GM18507 (cell line): ENCODE measurements at regions not wholly inside any gene's neighbourhood (a gene's known extent, or its start where the extent isn't known, plus 50 kb on each side); places are given as distances from the start of the nearest gene placed in this dataset.
A peak's percentile ranks its signal among the peaks of the same experiment; 100 is the strongest.
"Not testable (repeated sequence)": the region's sequence is repeated elsewhere in the genome, so short reads cannot be mapped to it uniquely, and the experiment has no call there.

Source experiments
- DNase-seq: peaks from one replicate; pipeline ENCODE4 v3.0.0; 2011; ENCODE audit warnings: low read depth; ENCODE audit not compliant: insufficient read length; ENCODE audit errors: extremely low spot score
- FAIRE-seq: peaks from 2 replicates; lab custom pipeline; 2011; peaks lifted over from hg19 to GRCh38; lab: Jason Lieb, UNC

DNA sequence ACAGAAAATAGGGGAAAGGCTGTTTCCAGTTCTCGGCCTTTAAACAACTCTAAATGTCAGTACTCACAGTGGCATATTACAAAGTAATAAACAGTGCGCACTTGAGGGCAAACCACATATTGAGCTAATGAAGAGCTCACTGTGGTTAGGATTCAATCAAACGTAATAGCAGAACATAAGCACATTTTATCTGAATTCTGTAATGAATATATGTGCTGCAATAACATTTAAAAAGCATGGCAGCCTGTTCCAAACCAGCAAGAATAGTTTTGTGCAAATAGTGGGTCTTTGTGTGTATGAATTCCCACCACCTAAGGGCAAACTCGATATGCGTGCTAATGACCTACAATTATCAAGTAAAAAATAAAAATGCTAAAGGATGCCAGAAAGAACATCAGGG is 163.0 kb downstream of the TBC1D2B start:
- not testable (repeated sequence) for DNase-seq, FAIRE-seq

GRCh38 chr15:77910030-77910911 is 167.2 kb downstream of the TBC1D2B start:
- not testable (repeated sequence) for DNase-seq
- peak; percentile 69 for FAIRE-seq

- FAIRE-seq (no peak), DNase-seq (no peak)
Measured at GRCh38 chr15:77909182-77909940, 168.2 kb downstream of the TBC1D2B start.

DNA sequence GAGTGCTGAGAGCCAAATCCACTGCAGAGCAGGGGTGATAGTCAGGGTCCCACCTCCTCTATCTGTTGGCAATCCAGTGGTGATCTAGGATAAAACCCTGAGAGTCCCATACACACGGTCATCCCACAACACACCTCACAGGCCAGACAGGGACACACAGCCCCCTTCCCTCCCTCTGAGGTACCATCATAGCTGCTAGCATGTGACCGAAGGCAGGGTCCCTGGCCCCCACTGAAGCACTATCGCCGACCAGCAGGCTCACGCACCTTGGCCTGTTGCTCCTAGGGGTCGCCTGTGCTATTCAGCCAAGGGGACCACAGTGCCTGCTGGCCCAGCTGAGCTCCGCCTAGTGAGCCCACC is 168.8 kb downstream of the TBC1D2B start:
- not testable (repeated sequence) for DNase-seq, FAIRE-seq

GRCh38 chr15:77907824-77908751 is 169.4 kb downstream of the TBC1D2B start:
- FAIRE-seq = peak; percentile 44
- DNase-seq = no peak

DNA sequence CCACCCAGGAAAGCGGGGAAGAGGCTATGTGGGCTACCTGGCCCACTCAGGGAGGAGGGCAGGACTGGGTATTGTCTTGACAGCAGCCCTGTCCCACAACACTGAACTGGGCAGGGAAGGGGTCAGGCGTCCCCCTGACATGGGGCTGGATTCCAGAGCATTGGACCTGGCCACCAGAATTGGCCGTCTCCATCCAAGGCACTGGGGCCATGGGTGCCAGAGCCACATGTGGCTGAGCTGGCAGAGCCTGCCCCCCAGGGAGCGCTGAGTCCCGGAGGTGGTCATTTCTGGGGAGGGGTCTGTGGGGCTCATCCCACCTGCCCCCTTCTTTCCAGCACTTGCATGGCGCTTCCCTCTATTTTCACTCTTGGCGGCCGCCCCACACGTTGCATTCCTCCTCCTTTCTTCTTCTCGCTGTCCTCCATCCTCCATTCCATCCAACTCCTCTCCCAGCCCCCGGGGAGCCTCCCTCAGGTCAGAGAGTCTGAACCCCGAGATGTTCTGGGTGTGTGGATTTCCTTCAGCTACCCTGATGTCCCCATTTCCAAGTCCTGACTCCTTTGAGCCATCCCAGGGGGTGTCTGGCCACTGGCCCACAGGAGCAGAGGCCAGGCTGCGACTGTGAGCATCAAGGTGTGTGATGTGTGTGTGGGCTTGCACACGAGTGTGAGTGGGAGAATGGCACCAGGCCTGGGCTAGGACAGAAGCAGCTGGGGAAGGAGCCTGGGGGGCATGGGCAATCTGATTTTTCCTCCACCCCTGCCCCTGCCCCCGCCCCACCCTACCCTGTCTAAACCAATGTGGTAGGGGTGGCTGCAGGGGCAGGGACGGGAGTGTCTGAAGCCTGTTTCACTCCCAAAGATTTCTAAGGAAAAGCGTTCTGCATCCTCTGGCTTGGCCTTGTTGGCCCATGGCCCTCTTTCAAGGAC is 171.2 kb downstream of the TBC1D2B start:
- FAIRE-seq, DNase-seq: not testable (repeated sequence)

DNA sequence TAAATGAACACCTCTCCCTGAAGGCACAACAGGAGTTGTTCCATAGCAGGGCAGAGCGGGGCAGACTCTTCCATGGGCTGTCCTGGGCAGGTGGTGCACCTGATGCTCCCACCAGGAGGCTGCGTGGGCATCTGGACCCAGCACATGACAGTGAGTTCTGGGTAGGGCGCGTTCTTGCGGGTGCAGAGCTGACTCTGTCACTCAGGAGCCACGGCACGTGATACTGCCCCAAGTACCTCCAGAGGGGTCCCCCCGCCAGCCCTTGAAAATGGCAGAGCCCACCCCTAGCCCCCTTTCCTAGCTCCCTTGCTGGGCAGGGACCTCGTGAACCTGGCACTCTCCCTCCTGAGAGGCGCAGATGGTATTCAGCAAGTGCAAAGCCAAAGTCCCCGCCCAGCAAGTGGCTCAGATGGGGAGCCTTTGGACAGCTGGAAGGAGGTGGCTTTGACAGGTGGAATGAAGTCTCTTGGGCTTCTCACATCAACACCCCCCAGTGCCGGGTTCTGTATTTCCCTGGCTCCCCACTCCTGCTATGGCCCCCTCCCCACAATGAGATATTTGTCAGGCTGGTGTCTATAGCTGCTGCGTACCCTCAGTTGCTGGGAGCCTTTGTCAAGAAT is 172.1 kb downstream of the TBC1D2B start:
- FAIRE-seq (no peak), DNase-seq (no peak)

GRCh38 chr15:77904901-77905300 is 172.6 kb downstream of the TBC1D2B start:
- DNase-seq = no peak
- no peak for FAIRE-seq

DNA sequence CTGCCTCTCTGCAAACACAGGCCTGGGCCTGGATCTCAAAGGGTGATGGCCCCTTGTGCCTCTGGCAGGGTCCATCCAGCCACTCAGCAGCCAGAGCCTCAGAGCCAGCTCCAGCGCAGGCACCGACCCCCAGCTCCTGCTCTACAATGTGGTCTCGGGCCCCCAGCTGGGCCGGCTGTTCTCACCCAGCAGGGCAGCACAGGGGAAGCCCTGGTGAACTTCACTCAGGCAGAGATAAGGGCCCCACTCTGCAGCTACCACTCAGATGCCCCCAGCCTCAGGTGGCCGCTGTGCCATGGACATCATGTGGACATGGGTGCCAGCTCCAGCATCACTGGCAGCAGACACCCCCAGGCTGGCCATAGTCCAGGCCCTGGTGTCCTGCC is 173.1 kb downstream of the TBC1D2B start:
- DNase-seq (no peak), FAIRE-seq (no peak)

GRCh38 chr15:77903761-77904435 is 173.6 kb downstream of the TBC1D2B start:
- not testable (repeated sequence) for DNase-seq, FAIRE-seq

DNA sequence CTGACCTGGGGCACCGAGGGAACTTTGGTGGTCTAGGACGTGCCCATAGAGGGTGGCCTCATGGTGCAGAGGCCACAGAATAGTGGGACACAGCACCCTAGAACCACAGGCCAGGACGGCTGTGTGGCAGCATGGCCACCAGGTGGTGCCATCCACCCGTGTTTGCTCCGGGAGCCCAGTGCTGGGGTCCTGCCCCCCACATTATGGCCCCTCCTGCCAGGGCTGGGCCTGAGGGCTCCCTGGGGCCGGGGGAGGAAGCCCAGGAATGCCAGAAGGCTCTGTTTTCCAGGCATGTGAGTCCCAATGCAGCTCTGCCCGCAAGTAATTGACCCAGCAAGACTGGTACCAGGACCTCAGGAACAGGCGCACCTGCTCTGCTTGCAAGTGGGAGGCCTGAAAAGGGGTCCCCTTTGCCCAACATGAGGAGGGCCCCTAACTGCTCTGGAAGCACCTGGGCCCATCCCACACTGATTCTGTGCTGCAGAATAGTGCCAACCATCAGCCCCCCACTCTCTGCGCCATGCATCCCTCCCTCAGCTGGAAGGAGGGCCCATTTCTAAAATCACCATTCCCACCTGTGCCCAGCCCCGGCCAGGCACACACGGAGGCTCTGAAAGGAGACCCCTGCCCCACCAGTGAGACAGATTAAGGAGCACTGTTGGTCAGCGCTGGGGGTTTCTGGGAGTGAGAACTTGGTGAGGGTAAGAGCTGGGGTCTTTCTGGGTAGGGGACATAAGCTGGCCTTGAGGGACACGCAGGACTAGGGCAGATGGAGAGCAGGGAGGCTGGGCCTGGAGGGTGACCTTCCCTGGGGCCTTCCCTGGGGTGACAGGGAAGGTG is 174.4 kb downstream of the TBC1D2B start:
- not testable (repeated sequence) for FAIRE-seq
- DNase-seq = peak; percentile 25

- DNase-seq = no peak
- no peak for FAIRE-seq
Measured at GRCh38 chr15:77901921-77902750, 175.4 kb downstream of the TBC1D2B start.

DNA sequence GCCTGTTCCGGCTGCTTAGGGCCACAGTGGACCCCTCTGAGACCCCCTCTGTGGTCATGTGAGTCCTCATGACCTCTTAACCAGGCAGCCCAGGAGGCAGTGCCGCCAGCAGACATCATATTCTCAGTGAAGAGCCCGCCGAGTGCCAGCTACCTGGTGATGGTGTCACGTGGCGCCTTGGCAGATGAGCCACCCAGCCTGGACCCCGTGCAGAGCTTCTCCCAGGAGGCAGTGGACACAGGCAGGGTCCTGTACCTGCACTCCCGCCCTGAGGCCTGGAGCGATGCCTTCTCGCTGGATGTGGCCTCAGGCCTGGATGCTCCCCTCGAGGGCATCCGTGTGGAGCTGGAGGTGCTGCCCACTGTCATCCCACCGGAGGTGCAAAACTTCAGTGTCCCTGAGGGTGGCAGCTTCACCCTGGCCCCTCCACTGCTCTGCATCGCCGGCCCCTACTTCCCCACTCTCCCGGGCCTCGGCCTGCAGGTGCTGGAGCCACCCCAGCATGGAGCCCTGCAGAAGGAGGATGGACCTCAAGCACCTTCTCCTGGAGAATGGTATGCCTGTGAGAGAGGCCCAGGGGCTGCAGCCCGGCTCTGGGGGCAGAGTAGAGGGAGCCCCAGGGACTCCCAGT is 176.1 kb downstream of the TBC1D2B start:
- FAIRE-seq (no peak), DNase-seq (no peak)

DNA sequence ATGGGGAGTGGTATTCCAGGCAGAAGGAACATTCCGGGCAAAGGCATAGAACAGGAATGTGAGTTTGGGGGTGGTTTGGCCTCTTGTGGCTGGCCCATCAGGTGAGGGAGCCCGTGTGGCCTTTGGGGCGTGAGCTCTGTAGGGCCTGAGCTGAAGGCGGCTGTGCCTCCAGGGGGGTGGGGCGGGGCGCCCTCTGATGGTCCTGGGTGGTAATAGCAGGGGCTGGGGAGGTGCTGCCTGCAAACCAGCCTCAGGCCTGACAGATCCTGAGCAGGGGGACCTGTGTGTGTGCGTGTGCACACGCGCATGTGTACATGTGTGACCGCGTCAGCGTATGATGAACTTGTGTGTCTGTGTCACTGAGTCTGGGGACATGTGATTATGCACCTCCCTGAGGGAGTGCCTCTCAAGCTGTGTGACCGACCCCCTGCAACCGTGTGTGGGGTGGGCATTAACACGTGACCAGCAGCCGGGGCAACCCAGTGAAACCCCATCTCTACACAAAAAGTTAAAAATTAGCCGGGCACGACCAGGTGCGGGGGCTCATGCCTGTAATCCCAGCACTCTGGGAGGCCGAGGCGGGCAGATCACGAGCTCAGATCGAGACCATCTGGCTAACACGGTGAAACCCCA is 177.1 kb downstream of the TBC1D2B start:
- DNase-seq (peak; percentile 37), FAIRE-seq (peak; percentile 68)

- DNase-seq, FAIRE-seq: not testable (repeated sequence)
Measured at GRCh38 chr15:77899776-77900175, 177.7 kb downstream of the TBC1D2B start.
